ENCODE measurements at regions not wholly inside any gene's neighbourhood (a gene's known extent, or its start where the extent isn't known, plus 50 kb on each side); places are given as distances from the start of the nearest gene placed in this dataset.

DNA sequence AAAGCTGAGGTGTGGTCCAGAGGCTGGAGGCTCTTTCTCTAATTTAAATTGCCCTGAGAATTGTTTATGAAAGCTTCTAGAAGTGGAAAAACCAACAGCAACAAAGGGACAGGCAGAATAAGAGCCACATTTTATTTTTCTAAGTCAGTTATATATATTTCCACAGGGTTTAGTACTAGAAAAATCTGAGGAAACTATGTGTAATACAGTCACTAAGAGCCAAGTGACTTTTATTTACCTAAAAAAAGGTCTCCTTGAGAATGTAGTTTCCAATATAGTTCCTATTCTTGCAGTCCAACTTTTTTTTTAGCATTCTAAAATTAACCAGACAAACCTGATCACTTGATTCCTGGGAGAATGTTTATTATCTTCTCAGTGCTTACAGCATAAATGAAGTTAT, 296.6 kb upstream of the MYOCD start:
- FAIRE-seq (no peak), DNase-seq (ENCODE audit: low spot score) (no peak)

- FAIRE-seq = no peak
- no peak for DNase-seq (ENCODE audit: low spot score)
Observed at GRCh38 chr17:12376276-12376675, 289.4 kb upstream of the MYOCD start.

DNA sequence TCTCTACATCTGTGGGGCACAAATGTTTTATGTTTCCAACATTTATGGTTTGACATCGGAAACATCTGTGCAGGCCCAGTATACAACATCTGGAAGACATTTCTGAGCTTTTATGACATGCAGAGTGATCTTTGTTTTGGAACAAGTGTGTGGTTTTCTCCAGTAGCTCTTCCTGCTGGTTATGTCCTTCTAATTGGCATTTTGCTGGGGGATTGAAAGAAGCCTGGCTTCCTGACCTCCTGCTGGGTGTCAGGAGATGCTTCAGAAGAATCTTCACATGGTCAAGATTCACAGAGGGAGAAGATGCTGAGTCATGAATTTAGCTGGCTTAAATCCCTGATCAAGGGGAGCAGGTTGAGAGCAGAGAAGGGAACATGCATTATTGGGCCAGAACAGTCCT, 279.5 kb upstream of the MYOCD start:
- FAIRE-seq = no peak
- no peak for DNase-seq (ENCODE audit: low spot score)

DNA sequence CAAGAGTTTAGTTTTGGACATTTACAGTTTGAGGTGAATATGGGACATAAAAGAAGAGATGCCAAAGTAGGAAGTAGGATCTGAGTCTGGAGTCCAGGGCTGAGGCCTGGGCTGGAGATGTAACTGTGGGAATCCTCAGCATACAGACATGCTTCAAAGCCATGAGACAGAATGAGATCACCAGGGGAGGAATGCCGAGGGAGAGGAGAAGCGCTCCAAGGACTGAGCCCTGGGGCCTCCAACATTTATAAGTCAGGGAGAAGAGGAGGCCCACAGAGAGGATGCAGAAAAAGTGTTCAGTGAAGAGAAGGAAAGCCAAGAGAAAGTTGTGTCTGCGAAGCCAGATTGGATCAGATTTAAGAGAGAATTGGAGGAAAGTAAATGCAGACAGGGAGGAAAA, 277.5 kb upstream of the MYOCD start:
- DNase-seq (ENCODE audit: low spot score) (no peak), FAIRE-seq (no peak)

GRCh38 chr17:12389421-12389820, 276.3 kb upstream of the MYOCD start:
- no peak for DNase-seq (ENCODE audit: low spot score)
- no peak for FAIRE-seq

DNA sequence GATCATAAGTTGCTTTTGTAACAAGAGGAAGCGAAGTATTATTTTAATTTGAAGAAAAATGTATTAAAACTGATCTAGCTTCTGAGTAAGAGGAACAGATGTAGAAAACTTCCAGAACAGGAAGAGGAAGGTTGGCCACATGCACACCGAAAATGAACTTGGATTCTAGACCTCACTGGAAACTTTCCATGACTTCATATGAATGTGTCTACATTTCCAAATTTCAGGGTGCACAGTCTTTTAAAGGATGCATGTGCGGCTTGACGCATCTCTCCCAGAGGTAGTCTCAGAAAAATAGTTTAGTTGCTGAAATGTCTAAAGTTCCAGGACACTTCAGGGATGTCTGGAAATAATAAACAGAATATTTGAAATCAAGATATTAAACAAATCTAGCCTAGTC, 275.1 kb upstream of the MYOCD start:
- FAIRE-seq = no peak
- no peak for DNase-seq (ENCODE audit: low spot score)

- DNase-seq (ENCODE audit: low spot score) = no peak
- no peak for FAIRE-seq
Observed at GRCh38 chr17:12391468-12391867, 274.2 kb upstream of the MYOCD start.

- DNase-seq (ENCODE audit: low spot score) (no peak), FAIRE-seq (no peak)
Observed at GRCh38 chr17:12395733-12396354, 269.8 kb upstream of the MYOCD start.

DNA sequence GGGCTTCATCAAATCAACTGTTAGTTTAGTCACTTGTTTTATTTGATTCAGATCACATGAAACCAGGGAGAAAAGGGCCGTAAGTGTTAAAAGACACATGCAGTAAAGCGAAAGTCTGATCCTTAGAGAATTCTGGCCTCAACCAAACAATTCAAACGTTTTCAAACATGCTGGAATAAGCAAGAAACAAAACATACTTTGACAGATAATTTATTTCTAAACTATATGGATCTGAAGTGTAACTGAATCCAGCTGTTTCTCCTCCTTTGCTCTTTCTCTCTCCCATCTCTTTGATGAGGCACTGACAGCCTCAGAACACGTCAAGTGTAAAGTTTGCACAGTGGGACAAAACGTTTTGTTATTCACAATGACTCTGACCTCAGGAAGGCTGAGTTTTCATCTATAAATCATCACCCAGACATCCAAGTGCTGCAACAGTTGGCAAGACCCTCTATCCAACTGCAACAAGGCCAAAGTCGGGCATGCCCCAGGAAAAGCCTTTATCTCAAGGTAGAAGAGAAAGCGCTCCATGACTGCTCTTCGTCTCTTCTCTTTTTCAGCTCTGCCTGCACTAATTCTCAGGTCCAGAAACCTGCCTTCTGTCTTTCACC, 267.1 kb upstream of the MYOCD start:
- DNase-seq (ENCODE audit: low spot score) = no peak

GRCh38 chr17:12402963-12403622, 262.6 kb upstream of the MYOCD start:
- FAIRE-seq (no peak), DNase-seq (ENCODE audit: low spot score) (peak; percentile 45)

More for the DNA sequence above, 267.1 kb upstream of the MYOCD start:
- FAIRE-seq = no peak

- FAIRE-seq (no peak), DNase-seq (ENCODE audit: low spot score) (no peak)
Observed at GRCh38 chr17:12403881-12404398, 261.8 kb upstream of the MYOCD start.

DNA sequence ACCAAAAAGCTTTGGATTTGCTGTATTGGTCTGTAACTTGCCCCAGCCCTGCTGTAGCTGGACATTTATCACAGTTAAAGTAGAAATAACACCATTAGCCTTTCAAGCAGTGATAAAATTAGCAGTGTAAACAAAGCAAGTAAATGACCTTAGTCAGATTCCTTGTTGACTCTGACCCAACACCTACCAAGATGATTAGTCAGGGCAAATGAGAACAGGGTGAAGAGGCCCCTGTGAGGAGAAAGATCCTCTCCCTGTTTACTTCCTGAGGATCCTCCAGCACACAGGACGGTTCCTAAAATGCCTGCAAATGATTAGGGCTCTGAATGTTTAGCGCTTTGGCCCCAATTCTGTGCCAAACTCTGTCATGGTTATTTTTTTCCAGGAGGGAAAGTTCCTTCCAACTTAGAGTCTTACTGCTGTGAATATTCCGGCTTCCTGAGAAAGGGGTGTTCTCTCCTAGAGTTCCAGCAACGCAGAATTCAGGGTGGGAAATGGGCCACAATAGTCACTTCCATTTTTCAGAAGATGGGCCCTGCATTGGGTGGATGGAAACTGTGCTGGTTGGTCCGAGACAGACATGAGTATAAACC, 259.0 kb upstream of the MYOCD start:
- no peak for FAIRE-seq
- DNase-seq (ENCODE audit: low spot score) = no peak

- no peak for FAIRE-seq
- no peak for DNase-seq (ENCODE audit: low spot score)
Observed at GRCh38 chr17:12407495-12408252, 258.0 kb upstream of the MYOCD start.

DNA sequence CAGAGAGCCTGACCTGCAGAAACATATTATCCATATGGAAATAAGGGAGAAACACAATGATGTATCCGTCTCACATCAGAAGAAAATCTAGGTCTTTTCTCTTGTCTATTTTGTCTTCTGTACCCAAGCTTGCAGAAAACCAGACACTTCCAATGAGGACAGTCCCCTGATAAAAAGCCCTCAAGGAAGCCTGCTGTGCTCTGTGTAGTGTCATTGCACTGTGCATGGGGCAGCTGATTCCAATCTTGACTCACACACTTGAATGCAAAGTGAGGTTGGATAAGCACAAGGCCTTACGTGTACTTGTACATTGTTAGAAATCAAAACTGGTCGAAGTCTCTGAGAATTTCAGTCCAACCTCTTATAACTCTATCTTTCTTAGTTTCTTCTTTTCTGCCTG, 256.6 kb upstream of the MYOCD start:
- DNase-seq (ENCODE audit: low spot score) = no peak
- no peak for FAIRE-seq

DNA sequence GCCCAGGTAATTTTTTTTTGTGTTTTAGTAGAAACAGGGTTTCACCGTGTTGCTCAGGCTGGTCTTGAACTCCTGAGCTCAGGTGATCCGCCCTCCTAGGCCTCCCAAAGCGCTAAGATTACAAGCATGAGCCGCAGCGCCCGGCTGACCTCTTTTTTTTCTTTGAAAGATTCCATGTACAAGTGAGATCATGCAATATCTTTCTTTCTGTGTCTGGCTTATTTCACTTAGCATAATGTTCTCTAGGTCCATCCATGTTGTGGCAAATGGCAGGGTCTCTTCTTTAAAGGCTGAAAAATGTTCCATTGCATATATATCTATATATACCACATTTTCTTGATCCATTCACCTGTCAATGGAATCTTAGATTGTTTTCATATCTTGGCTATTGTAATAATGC, 255.0 kb upstream of the MYOCD start:
- DNase-seq (ENCODE audit: low spot score) = no peak
- no peak for FAIRE-seq

- FAIRE-seq (no peak), DNase-seq (ENCODE audit: low spot score) (peak; percentile 16)
Observed at GRCh38 chr17:12415031-12415430, 250.7 kb upstream of the MYOCD start.

DNA sequence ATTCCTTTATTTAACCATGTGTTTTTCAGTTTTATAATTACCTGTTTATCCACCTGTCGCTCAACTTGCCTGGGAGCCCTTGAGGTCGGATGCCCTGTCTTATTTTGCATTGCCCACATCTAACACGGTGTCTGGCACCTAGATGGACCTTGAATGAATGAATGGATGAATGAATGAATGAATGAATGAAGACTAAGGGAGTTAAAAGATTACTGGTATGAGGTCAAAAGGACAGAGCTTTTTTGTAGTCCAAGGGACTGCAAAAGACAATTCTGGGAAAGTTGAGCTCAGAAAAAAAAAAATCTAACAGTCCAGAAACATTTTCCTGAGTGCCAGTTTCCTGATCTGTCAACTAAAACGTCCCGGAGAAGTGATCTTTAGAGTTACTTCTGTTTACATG, 244.6 kb upstream of the MYOCD start:
- FAIRE-seq = no peak
- no peak for DNase-seq (ENCODE audit: low spot score)

DNA sequence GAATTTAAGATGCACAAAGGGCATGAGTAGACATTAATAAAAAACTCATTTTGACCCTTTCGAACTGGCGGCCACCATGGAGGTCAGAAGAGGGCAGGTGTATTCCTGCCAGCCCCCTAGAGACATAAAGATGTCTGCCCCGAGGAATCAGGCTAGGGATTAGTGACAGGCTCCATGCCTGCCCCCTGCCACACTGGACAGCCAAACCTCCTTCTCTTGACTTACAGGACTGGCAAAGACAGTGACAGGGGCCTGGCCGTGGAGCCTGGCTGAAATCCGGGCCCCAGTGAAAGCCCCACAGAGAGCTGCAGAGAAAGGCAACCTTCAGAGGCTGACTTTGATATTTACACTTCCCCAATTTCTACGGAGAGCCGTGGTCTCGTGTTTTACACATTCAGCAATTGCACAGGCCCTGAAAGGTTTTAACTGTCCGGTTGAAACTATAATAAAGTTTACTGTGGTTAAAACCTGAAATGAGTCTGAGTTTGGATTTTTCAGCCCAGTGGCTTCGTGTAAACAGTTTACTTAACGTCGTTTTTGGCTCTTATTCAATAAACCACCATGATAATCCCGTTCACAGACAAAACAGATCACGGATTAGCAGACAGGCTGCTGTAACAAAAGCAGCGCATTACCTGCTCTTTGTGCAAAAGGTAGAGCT, 243.9 kb upstream of the MYOCD start:
- FAIRE-seq = no peak

DNA sequence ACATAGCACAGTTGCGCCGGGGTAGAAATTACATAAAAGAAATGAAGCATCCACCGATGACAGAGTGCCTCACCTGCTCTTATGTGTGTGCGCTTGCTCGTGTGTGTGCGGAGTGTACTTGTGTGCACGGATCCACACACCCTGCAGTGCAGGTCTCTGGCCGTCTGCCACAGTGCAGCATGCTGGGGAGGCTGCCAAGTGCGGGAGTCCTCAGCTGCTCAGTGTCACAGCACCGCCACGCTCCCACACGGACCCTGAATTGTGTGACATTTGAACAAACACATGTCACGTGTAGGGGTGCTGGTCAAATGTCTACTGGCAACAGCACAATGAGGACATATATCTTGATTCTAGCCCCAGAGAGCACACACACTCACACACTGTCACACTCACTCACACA, 243.0 kb upstream of the MYOCD start:
- DNase-seq (ENCODE audit: low spot score) = no peak
- no peak for FAIRE-seq

More for the DNA sequence above, 243.9 kb upstream of the MYOCD start:
- DNase-seq (ENCODE audit: low spot score) = no peak

GRCh38 chr17:12423337-12423736, 242.4 kb upstream of the MYOCD start:
- FAIRE-seq (no peak), DNase-seq (ENCODE audit: low spot score) (no peak)

DNA sequence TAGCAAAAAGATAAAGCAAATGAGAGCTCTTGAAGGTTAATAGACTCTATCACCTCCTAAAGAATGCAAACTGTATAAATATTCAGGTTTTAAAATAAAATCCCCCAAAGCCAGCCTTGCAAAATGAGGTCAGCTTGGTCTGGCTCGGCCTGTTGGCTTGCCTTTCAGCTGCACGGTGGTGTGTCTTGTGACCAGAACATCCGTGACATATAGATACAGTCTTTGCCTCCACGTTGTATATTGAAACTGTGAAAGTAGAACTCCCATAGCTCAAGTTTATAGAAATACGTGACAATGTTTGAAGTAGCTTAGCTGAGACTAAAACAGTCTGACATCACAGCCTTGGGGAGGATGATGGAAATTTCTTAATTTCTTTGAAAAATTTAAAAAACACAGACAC, 236.6 kb upstream of the MYOCD start:
- no peak for FAIRE-seq
- no peak for DNase-seq (ENCODE audit: low spot score)
